ENCODE measurements at regions not wholly inside any gene's neighbourhood (a gene's known extent, or its start where the extent isn't known, plus 50 kb on each side); places are given as distances from the start of the nearest gene placed in this dataset.

DNA sequence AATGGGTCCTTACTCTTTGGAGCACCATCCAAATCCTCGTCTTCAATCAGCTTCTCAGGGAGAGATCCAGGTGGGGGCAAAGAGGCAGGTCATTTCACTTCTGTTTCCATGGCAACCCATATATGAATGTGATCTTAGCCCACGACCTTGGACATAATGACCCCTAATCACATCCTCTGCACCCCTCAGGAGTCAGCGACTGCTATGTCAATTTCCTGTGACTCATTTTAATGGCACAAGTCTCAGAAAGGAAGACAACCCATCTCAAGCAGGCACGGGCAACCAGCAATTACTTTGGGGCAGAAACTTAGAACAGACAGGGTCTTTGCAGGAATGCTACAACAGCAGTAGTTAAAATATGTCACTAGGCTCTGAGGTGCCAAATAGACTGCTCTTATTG is 591.2 kb downstream of the TLR4 start:
- TF ChIP-seq, protein P1, sequence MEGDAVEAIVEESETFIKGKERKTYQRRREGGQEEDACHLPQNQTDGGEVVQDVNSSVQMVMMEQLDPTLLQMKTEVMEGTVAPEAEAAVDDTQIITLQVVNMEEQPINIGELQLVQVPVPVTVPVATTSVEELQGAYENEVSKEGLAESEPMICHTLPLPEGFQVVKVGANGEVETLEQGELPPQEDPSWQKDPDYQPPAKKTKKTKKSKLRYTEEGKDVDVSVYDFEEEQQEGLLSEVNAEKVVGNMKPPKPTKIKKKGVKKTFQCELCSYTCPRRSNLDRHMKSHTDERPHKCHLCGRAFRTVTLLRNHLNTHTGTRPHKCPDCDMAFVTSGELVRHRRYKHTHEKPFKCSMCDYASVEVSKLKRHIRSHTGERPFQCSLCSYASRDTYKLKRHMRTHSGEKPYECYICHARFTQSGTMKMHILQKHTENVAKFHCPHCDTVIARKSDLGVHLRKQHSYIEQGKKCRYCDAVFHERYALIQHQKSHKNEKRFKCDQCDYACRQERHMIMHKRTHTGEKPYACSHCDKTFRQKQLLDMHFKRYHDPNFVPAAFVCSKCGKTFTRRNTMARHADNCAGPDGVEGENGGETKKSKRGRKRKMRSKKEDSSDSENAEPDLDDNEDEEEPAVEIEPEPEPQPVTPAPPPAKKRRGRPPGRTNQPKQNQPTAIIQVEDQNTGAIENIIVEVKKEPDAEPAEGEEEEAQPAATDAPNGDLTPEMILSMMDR (IDR thresholded peaks at IDR 0.05), result no peak
- TF ChIP-seq POLR2A (IDR thresholded peaks at IDR 0.05), result no peak

Data from adrenal gland (tissue), 5 donors.